ENCODE measurements at regions not wholly inside any gene's neighbourhood (a gene's known extent, or its start where the extent isn't known, plus 50 kb on each side); places are given as distances from the start of the nearest gene placed in this dataset.

DNA sequence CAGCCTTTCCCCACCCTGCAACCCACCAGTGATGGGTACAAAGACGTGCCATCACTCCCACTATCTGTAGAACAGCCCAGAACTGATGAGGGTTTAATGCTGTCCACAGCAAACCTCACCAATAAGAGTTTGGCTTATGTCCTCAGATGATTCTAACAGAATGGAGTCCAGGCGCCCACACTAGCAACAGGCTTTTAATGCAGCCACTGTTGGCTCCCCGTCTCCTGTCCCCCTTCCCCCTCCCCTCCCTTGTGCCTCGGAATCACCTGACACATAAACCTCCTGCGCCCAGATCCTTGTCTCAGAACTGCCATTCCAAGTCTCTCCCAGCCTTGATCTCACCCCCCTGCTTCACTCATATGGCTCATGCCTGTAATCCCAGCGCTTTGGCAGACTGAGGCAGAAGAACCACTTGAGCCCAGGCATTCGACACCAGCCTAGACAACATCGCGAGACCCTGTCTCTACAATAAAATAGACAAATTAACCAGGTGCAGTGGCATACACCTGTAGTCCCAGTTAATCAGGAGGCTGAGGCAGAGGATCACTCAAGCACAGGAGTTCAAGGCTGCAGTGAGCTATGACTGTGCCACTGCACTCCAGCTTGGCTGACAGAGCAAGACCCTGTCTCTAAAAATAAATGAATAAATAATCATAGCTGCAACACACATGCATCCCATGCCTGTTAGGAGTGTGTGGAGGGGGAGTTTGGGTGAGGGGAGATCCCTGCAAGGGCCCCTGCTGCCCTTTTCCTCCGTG is 85.6 kb downstream of the SNX5 start:
- Histone ChIP-seq H3K27me3 (ENCODE audit: insufficient read depth, low read length) (no peaks in the 10 kb centered on the region), H3K4me2 (ENCODE audit: low read length) (no peak overlapping the region), H3K4me1 (ENCODE audit: insufficient read depth, low read length) (no peaks in the 10 kb centered on the region), H3K79me2 (ENCODE audit: insufficient read depth, low read length) (no peaks in the 10 kb centered on the region), H3K27ac (ENCODE audit: low read depth, low read length) (no peak overlapping the region), H2AFZ (ENCODE audit: low read depth, low read length) (no peak overlapping the region), H3K9me3 (ENCODE audit: insufficient read depth, low read depth, low read length) (no peaks in the 10 kb centered on the region), H3K4me3 (ENCODE audit: insufficient read depth, low read depth, low read length) (no peak overlapping the region), H3K9ac (ENCODE audit: low read length) (no peak overlapping the region), H3K36me3 (ENCODE audit: insufficient read depth, low read length) (no peaks in the 10 kb centered on the region), H4K20me1 (ENCODE audit: insufficient read depth, low read length) (no peaks in the 10 kb centered on the region)
- no peak for DNase-seq (ENCODE audit: low read depth)
- Mint-ChIP-seq H3K4me1 (ENCODE audit: low read depth, unreplicated experiment) (peaks cover 7% of the 10 kb centered on the region), H3K4me3 (ENCODE audit: unreplicated experiment) (no peak overlapping the region), H3K27ac (ENCODE audit: unreplicated experiment) (no peak overlapping the region), H3K36me3 (ENCODE audit: low read depth, unreplicated experiment) (no peaks in the 10 kb centered on the region), H3K27me3 (ENCODE audit: low read depth, unreplicated experiment) (peaks cover 12% of the 10 kb centered on the region), H3K9me3 (ENCODE audit: unreplicated experiment) (peaks cover 6% of the 10 kb centered on the region)
- no peak for TF ChIP-seq EZH2 (IDR thresholded peaks at IDR 0.05; ENCODE audit: insufficient read depth, low read length)
- TF ChIP-seq, protein P1, sequence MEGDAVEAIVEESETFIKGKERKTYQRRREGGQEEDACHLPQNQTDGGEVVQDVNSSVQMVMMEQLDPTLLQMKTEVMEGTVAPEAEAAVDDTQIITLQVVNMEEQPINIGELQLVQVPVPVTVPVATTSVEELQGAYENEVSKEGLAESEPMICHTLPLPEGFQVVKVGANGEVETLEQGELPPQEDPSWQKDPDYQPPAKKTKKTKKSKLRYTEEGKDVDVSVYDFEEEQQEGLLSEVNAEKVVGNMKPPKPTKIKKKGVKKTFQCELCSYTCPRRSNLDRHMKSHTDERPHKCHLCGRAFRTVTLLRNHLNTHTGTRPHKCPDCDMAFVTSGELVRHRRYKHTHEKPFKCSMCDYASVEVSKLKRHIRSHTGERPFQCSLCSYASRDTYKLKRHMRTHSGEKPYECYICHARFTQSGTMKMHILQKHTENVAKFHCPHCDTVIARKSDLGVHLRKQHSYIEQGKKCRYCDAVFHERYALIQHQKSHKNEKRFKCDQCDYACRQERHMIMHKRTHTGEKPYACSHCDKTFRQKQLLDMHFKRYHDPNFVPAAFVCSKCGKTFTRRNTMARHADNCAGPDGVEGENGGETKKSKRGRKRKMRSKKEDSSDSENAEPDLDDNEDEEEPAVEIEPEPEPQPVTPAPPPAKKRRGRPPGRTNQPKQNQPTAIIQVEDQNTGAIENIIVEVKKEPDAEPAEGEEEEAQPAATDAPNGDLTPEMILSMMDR (IDR thresholded peaks at IDR 0.05; ENCODE audit: insufficient read depth, low read depth, low read length) = no peak
- no peak for FAIRE-seq

- H3K27me3 Mint-ChIP-seq (ENCODE audit: low read depth, unreplicated experiment) = peaks cover 17% of the 10 kb centered on the region
- H3K36me3 ChIP-seq (ENCODE audit: insufficient read depth, low read length) = no peaks in the 10 kb centered on the region
- no peaks in the 10 kb centered on the region for H3K27me3 ChIP-seq (ENCODE audit: insufficient read depth, low read length)
- no peak overlapping the region for H2AFZ ChIP-seq (ENCODE audit: low read depth, low read length)
- TF ChIP-seq EZH2 (IDR thresholded peaks at IDR 0.05; ENCODE audit: insufficient read depth, low read length) = no peak
- TF ChIP-seq, protein P1 (IDR thresholded peaks at IDR 0.05; ENCODE audit: insufficient read depth, low read depth, low read length) = no peak
- peaks cover 7% of the 10 kb centered on the region for H3K4me1 Mint-ChIP-seq (ENCODE audit: low read depth, unreplicated experiment)
- H3K36me3 Mint-ChIP-seq (ENCODE audit: low read depth, unreplicated experiment) = no peaks in the 10 kb centered on the region
- H3K27ac Mint-ChIP-seq (ENCODE audit: unreplicated experiment) = no peak overlapping the region
- no peaks in the 10 kb centered on the region for H3K79me2 ChIP-seq (ENCODE audit: insufficient read depth, low read length)
- no peak for FAIRE-seq
- H3K4me2 ChIP-seq (ENCODE audit: low read length) = no peak overlapping the region
- no peak overlapping the region for H3K4me3 ChIP-seq (ENCODE audit: insufficient read depth, low read depth, low read length)
- no peak overlapping the region for H3K27ac ChIP-seq (ENCODE audit: low read depth, low read length)
- H3K4me1 ChIP-seq (ENCODE audit: insufficient read depth, low read length) = no peaks in the 10 kb centered on the region
- H3K4me3 Mint-ChIP-seq (ENCODE audit: unreplicated experiment) = no peak overlapping the region
- peaks cover 3% of the 10 kb centered on the region for H3K9me3 Mint-ChIP-seq (ENCODE audit: unreplicated experiment)
- H3K9ac ChIP-seq (ENCODE audit: low read length) = no peak overlapping the region
- H3K9me3 ChIP-seq (ENCODE audit: insufficient read depth, low read depth, low read length) = no peaks in the 10 kb centered on the region
- H4K20me1 ChIP-seq (ENCODE audit: insufficient read depth, low read length) = no peaks in the 10 kb centered on the region
- DNase-seq (ENCODE audit: low read depth) = no peak
Measured at GRCh38 chr20:17882065-17882833, 86.3 kb downstream of the SNX5 start.

DNA sequence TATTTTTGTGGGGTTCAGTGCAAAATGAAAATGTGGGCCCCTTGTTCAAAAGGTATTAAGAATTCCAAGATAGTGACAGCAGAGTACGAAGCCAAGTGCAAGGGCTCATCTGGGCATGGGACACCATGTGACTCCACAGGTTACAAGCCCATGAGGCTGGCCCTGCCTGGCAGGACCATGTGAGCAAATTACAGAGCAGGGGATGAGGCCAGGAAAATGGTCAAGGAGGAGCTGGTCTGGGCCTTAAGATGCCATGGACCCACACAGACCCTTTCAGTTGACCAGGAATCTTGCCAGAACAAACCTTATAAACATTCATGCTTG is 86.9 kb downstream of the SNX5 start:
- Histone ChIP-seq H4K20me1 (ENCODE audit: insufficient read depth, low read length) (no peaks in the 10 kb centered on the region), H3K27me3 (ENCODE audit: insufficient read depth, low read length) (no peaks in the 10 kb centered on the region), H3K4me3 (ENCODE audit: insufficient read depth, low read depth, low read length) (no peak overlapping the region), H3K79me2 (ENCODE audit: insufficient read depth, low read length) (no peaks in the 10 kb centered on the region), H3K9me3 (ENCODE audit: insufficient read depth, low read depth, low read length) (no peaks in the 10 kb centered on the region), H3K4me1 (ENCODE audit: insufficient read depth, low read length) (no peaks in the 10 kb centered on the region), H3K4me2 (ENCODE audit: low read length) (no peak overlapping the region), H3K9ac (ENCODE audit: low read length) (no peak overlapping the region), H3K27ac (ENCODE audit: low read depth, low read length) (no peak overlapping the region), H3K36me3 (ENCODE audit: insufficient read depth, low read length) (no peaks in the 10 kb centered on the region), H2AFZ (ENCODE audit: low read depth, low read length) (no peak overlapping the region)
- H3K27me3 Mint-ChIP-seq (ENCODE audit: low read depth, unreplicated experiment) = peaks cover 22% of the 10 kb centered on the region
- H3K27ac Mint-ChIP-seq (ENCODE audit: unreplicated experiment) = no peak overlapping the region
- peaks cover 3% of the 10 kb centered on the region for H3K9me3 Mint-ChIP-seq (ENCODE audit: unreplicated experiment)
- DNase-seq (ENCODE audit: low read depth) (no peak), FAIRE-seq (no peak)
- H3K4me3 Mint-ChIP-seq (ENCODE audit: unreplicated experiment) = no peak overlapping the region
- TF ChIP-seq, protein P1 (IDR thresholded peaks at IDR 0.05; ENCODE audit: insufficient read depth, low read depth, low read length) = no peak
- no peak for TF ChIP-seq EZH2 (IDR thresholded peaks at IDR 0.05; ENCODE audit: insufficient read depth, low read length)
- peaks cover 7% of the 10 kb centered on the region for H3K4me1 Mint-ChIP-seq (ENCODE audit: low read depth, unreplicated experiment)
- no peaks in the 10 kb centered on the region for H3K36me3 Mint-ChIP-seq (ENCODE audit: low read depth, unreplicated experiment)
